ENCODE measurements at regions not wholly inside any gene's neighbourhood (a gene's known extent, or its start where the extent isn't known, plus 50 kb on each side); places are given as distances from the start of the nearest gene placed in this dataset.

GRCh38 chr10:78768876-78769275 is 299.9 kb upstream of the ZMIZ1 start:
- Mint-ChIP-seq H3K36me3 (no peaks in the 10 kb centered on the region), H3K4me3 (no peak overlapping the region), H3K9me3 (no peaks in the 10 kb centered on the region), H3K27ac (peak overlapping the region in 2 of 10 donors; percentile 47 to 56), H3K4me1 (no peaks in the 10 kb centered on the region), H3K27me3 (no peaks in the 10 kb centered on the region)
- ATAC-seq (no peak), DNase-seq (no peak)
- POLR2A ChIA-PET = no interaction called here

DNA sequence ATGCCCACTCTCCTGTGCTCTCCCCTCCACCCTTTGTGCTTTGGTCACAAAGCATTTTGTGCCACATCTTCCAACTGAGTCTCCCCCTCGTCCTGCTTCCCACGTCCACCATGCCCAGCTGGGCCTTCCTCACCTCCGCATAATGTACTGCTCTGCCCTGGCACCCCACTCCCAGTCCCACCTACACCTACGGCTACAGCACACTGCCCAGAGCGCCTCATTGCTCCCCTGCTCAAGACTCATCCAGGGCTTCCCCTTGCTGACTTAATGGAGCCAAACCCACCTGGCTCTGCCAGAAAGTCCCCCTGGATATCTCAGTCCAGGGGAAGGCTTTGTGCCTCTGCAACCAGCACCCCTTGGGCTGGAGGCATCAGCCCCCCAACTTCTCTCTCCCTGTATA is 299.2 kb upstream of the ZMIZ1 start:
- no peaks in the 10 kb centered on the region for H3K9me3 Mint-ChIP-seq
- DNase-seq = no peak

GRCh38 chr10:78770167-78771090 is 298.3 kb upstream of the ZMIZ1 start:
- no peak for ATAC-seq
- Mint-ChIP-seq H3K9me3 (no peaks in the 10 kb centered on the region), H3K27me3 (no peaks in the 10 kb centered on the region), H3K4me1 (no peaks in the 10 kb centered on the region), H3K36me3 (no peaks in the 10 kb centered on the region), H3K4me3 (no peak overlapping the region), H3K27ac (no peak overlapping the region)
- POLR2A ChIA-PET = no interaction called here
- no peak for DNase-seq

More for the DNA sequence above, 299.2 kb upstream of the ZMIZ1 start:
- no peak for ATAC-seq
- H3K27me3 Mint-ChIP-seq = no peaks in the 10 kb centered on the region
- no peak overlapping the region for H3K4me3 Mint-ChIP-seq
- no peaks in the 10 kb centered on the region for H3K36me3 Mint-ChIP-seq
- no peaks in the 10 kb centered on the region for H3K4me1 Mint-ChIP-seq
- no peak overlapping the region for H3K27ac Mint-ChIP-seq
- POLR2A ChIA-PET = no interaction called here

GRCh38 chr10:78771260-78771659 is 297.5 kb upstream of the ZMIZ1 start:
- Mint-ChIP-seq H3K4me1 (no peaks in the 10 kb centered on the region), H3K36me3 (no peaks in the 10 kb centered on the region), H3K27ac (no peak overlapping the region), H3K27me3 (no peaks in the 10 kb centered on the region), H3K9me3 (no peaks in the 10 kb centered on the region), H3K4me3 (no peak overlapping the region)
- POLR2A ChIA-PET = no interaction called here
- DNase-seq (no peak), ATAC-seq (no peak)

DNA sequence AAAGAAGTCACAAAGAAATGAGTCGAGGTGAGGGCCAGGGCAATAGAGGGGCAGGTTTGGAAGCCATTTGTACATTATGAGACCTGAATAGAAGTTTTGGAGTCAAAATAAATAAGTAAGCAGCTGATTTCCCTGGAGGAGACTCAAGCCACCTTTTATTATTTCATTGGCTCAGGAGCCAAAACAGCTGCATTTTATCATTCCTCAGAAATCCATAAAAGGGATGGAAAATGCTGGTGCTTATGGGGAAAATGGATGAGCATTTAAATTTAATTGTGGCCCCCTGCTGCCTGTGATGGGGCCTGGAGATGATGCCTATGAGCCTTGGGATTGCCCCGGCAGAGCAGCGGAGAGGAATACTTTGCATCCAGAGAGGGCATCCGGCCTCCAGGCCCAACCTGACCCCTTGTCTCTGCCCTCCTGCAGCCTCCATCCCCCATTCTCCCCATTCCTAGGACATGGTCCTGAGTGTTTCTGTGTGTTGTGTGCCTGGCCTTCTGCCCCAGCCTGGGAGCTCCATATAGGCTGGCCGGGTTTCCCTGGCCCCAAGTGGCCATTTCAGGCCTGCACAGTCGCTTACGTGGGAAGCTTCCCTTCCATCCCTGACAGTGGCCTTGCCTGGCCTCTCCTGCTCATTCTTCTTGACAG is 296.8 kb upstream of the ZMIZ1 start:
- DNase-seq = no peak
- Mint-ChIP-seq H3K36me3 (no peaks in the 10 kb centered on the region), H3K27me3 (no peaks in the 10 kb centered on the region), H3K9me3 (no peaks in the 10 kb centered on the region), H3K4me3 (no peak overlapping the region), H3K27ac (no peak overlapping the region), H3K4me1 (no peaks in the 10 kb centered on the region)
- POLR2A ChIA-PET = no interaction called here
- ATAC-seq = no peak

GRCh38 chr10:78772486-78772885 is 296.3 kb upstream of the ZMIZ1 start:
- H3K27ac Mint-ChIP-seq = no peak overlapping the region
- H3K27me3 Mint-ChIP-seq = no peaks in the 10 kb centered on the region
- no peak for ATAC-seq
- POLR2A ChIA-PET = no interaction called here
- no peak for DNase-seq
- no peaks in the 10 kb centered on the region for H3K4me1 Mint-ChIP-seq
- H3K36me3 Mint-ChIP-seq = no peaks in the 10 kb centered on the region
- no peaks in the 10 kb centered on the region for H3K9me3 Mint-ChIP-seq
- no peak overlapping the region for H3K4me3 Mint-ChIP-seq

GRCh38 chr10:78772986-78773530 is 295.7 kb upstream of the ZMIZ1 start:
- no peak overlapping the region for H3K4me3 Mint-ChIP-seq
- no peaks in the 10 kb centered on the region for H3K27me3 Mint-ChIP-seq
- ATAC-seq (no peak), DNase-seq (no peak)
- no peaks in the 10 kb centered on the region for H3K4me1 Mint-ChIP-seq
- H3K27ac Mint-ChIP-seq = no peak overlapping the region
- H3K9me3 Mint-ChIP-seq = no peaks in the 10 kb centered on the region
- POLR2A ChIA-PET = no interaction called here
- H3K36me3 Mint-ChIP-seq = no peaks in the 10 kb centered on the region

GRCh38 chr10:78774614-78774998 is 294.2 kb upstream of the ZMIZ1 start:
- ATAC-seq = no peak
- Mint-ChIP-seq H3K27me3 (no peaks in the 10 kb centered on the region), H3K4me3 (no peak overlapping the region), H3K36me3 (no peaks in the 10 kb centered on the region), H3K27ac (no peak overlapping the region), H3K9me3 (no peaks in the 10 kb centered on the region), H3K4me1 (peaks cover 0 to 2% (median 0%) of the 10 kb centered on the region in 4 donors)
- no peak for DNase-seq
- POLR2A ChIA-PET = no interaction called here

- Mint-ChIP-seq H3K36me3 (no peaks in the 10 kb centered on the region), H3K27me3 (peaks cover 0 to 2% (median 0%) of the 10 kb centered on the region in 5 donors), H3K27ac (no peak overlapping the region), H3K9me3 (no peaks in the 10 kb centered on the region), H3K4me1 (peaks cover 0 to 2% (median 0%) of the 10 kb centered on the region in 4 donors), H3K4me3 (no peak overlapping the region)
- POLR2A ChIA-PET = no interaction called here
- DNase-seq (no peak), ATAC-seq (no peak)
Measured at GRCh38 chr10:78774999-78775711, 293.6 kb upstream of the ZMIZ1 start.

GRCh38 chr10:78775891-78776290 is 292.9 kb upstream of the ZMIZ1 start:
- peak overlapping the region in 1 of 10 donors; percentile 18 for H3K27ac Mint-ChIP-seq
- peaks cover 0 to 2% (median 0%) of the 10 kb centered on the region in 4 donors for H3K4me1 Mint-ChIP-seq
- POLR2A ChIA-PET = no interaction called here
- no peaks in the 10 kb centered on the region for H3K9me3 Mint-ChIP-seq
- ATAC-seq (no peak), DNase-seq (peak in 1 of 10 donors; percentile 19)
- peaks cover 0 to 2% (median 0%) of the 10 kb centered on the region in 5 donors for H3K27me3 Mint-ChIP-seq
- no peak overlapping the region for H3K4me3 Mint-ChIP-seq
- H3K36me3 Mint-ChIP-seq = no peaks in the 10 kb centered on the region

DNA sequence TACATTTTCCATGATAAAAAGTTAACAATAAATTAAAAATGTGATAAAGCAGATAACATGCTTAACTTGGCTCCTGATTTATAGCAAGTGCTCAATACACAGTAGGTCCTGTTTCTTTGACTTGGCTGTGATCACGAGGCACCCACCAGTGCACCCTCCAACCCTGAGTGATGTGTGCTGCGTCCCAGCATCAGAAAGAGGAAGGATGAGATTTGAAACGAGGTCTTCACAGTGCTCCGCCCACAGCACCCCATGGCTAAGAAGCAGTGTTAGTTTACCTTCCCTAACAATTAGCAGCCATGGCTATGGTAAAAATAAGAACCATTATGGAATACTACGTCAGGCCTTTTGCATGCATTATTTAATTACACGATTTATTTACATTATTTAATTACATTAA is 292.0 kb upstream of the ZMIZ1 start:
- ATAC-seq (no peak), DNase-seq (peak in 1 of 10 donors; percentile 10)
- POLR2A ChIA-PET = no interaction called here
- Mint-ChIP-seq H3K27me3 (peaks cover 0 to 2% (median 0%) of the 10 kb centered on the region in 5 donors), H3K4me1 (peaks cover 0 to 2% (median 0%) of the 10 kb centered on the region in 4 donors), H3K27ac (peak overlapping the region in 1 of 10 donors; percentile 71), H3K9me3 (no peaks in the 10 kb centered on the region), H3K36me3 (no peaks in the 10 kb centered on the region), H3K4me3 (no peak overlapping the region)

- H3K4me3 Mint-ChIP-seq = no peak overlapping the region
- no peak for DNase-seq
- peaks cover 0 to 2% (median 0%) of the 10 kb centered on the region in 4 donors for H3K4me1 Mint-ChIP-seq
- POLR2A ChIA-PET = no interaction called here
- H3K27ac Mint-ChIP-seq = no peak overlapping the region
- no peaks in the 10 kb centered on the region for H3K9me3 Mint-ChIP-seq
- no peak for ATAC-seq
- no peaks in the 10 kb centered on the region for H3K36me3 Mint-ChIP-seq
- H3K27me3 Mint-ChIP-seq = peaks cover 0 to 2% (median 0%) of the 10 kb centered on the region in 5 donors
Measured at GRCh38 chr10:78777466-78777865, 291.3 kb upstream of the ZMIZ1 start.

- H3K4me1 Mint-ChIP-seq = peaks cover 0 to 2% (median 0%) of the 10 kb centered on the region in 4 donors
- peak overlapping the region in 1 of 10 donors; percentile 70 for H3K27ac Mint-ChIP-seq
- POLR2A ChIA-PET = no interaction called here
- H3K9me3 Mint-ChIP-seq = peaks cover 0 to 2% (median 0%) of the 10 kb centered on the region in 9 donors
- peaks cover 0 to 3% (median 0%) of the 10 kb centered on the region in 5 donors for H3K27me3 Mint-ChIP-seq
- DNase-seq = peak in 1 of 10 donors; percentile 31
- ATAC-seq = no peak
- H3K4me3 Mint-ChIP-seq = no peak overlapping the region
- no peaks in the 10 kb centered on the region for H3K36me3 Mint-ChIP-seq
Measured at GRCh38 chr10:78777867-78778266, 290.9 kb upstream of the ZMIZ1 start.
